ENCODE measurements at regions not wholly inside any gene's neighbourhood (a gene's known extent, or its start where the extent isn't known, plus 50 kb on each side); places are given as distances from the start of the nearest gene placed in this dataset.
"Not testable (repeated sequence)": the region's sequence is repeated elsewhere in the genome, so short reads cannot be mapped to it uniquely, and the experiment has no call there.

- DNase-seq (ENCODE audit: low read depth, low spot score): no peak
Measured at GRCh38 chr6:137655291-137655690, 161.1 kb upstream of the OLIG3 start.

- no peak for DNase-seq (ENCODE audit: low read depth, low spot score)
Measured at GRCh38 chr6:137656735-137657134, 162.5 kb upstream of the OLIG3 start.

GRCh38 chr6:137657351-137657911 is 163.2 kb upstream of the OLIG3 start:
- DNase-seq (ENCODE audit: low read depth, low spot score): no peak

GRCh38 chr6:137658287-137658686 is 164.1 kb upstream of the OLIG3 start:
- DNase-seq (ENCODE audit: low read depth, low spot score): no peak

- no peak for DNase-seq (ENCODE audit: low read depth, low spot score)
Measured at GRCh38 chr6:137659871-137660270, 165.7 kb upstream of the OLIG3 start.

GRCh38 chr6:137660296-137660731 is 166.1 kb upstream of the OLIG3 start:
- DNase-seq (ENCODE audit: low read depth, low spot score): no peak

- no peak for DNase-seq (ENCODE audit: low read depth, low spot score)
Measured at GRCh38 chr6:137661601-137662000, 167.4 kb upstream of the OLIG3 start.

GRCh38 chr6:137664183-137664582 is 170.0 kb upstream of the OLIG3 start:
- no peak for DNase-seq (ENCODE audit: low read depth, low spot score)

GRCh38 chr6:137665342-137665934 is 171.2 kb upstream of the OLIG3 start:
- DNase-seq (ENCODE audit: low read depth, low spot score): no peak

GRCh38 chr6:137666202-137666774 is 172.1 kb upstream of the OLIG3 start:
- no peak for DNase-seq (ENCODE audit: low read depth, low spot score)

- DNase-seq (ENCODE audit: low read depth, low spot score): no peak
Measured at GRCh38 chr6:137673603-137674002, 179.4 kb upstream of the OLIG3 start.

- DNase-seq (ENCODE audit: low read depth, low spot score): no peak
Measured at GRCh38 chr6:137676888-137677287, 182.7 kb upstream of the OLIG3 start.

GRCh38 chr6:137677709-137678108 is 183.5 kb upstream of the OLIG3 start:
- no peak for DNase-seq (ENCODE audit: low read depth, low spot score)

- no peak for DNase-seq (ENCODE audit: low read depth, low spot score)
Measured at GRCh38 chr6:137678451-137678850, 184.3 kb upstream of the OLIG3 start.

GRCh38 chr6:137680705-137681346 is 186.2 kb upstream of the TNFAIP3 start:
- DNase-seq (ENCODE audit: low read depth, low spot score): no peak

GRCh38 chr6:137681445-137682009 is 185.5 kb upstream of the TNFAIP3 start:
- DNase-seq (ENCODE audit: low read depth, low spot score): no peak

- DNase-seq (ENCODE audit: low read depth, low spot score): not testable (repeated sequence)
Measured at GRCh38 chr6:137682658-137683057, 184.4 kb upstream of the TNFAIP3 start.

GRCh38 chr6:137683916-137684315 is 183.1 kb upstream of the TNFAIP3 start:
- DNase-seq (ENCODE audit: low read depth, low spot score): no peak

GRCh38 chr6:137685798-137686375 is 181.2 kb upstream of the TNFAIP3 start:
- no peak for DNase-seq (ENCODE audit: low read depth, low spot score)

GRCh38 chr6:137687818-137688217 is 179.2 kb upstream of the TNFAIP3 start:
- no peak for DNase-seq (ENCODE audit: low read depth, low spot score)

GRCh38 chr6:137688230-137688971 is 178.7 kb upstream of the TNFAIP3 start:
- DNase-seq (ENCODE audit: low read depth, low spot score): no peak

Data from smooth muscle cell of the brain vasculature (primary cell).